Caco-2 (cell line): ENCODE measurements at regions not wholly inside any gene's neighbourhood (a gene's known extent, or its start where the extent isn't known, plus 50 kb on each side); places are given as distances from the start of the nearest gene placed in this dataset.

Experiments used
- BruUV-seq: library from RNA; stranded (reverse); fragments of 400-500 nt; replicated peaks from 2 replicates; lab custom pipeline; 2021; lab: Mats Ljungman, UMichigan
- CTCF ChIA-PET: fragments of 300-600 bp; sonication (Branson Sonifier 250); formaldehyde crosslinking; loops from one replicate; lab custom pipeline; 2022; ENCODE audit warnings: antibody characterized with exemption; lab: Charles Lee
- POLR2A ChIA-PET: fragments of 300-600 bp; sonication (Branson Sonifier 250); formaldehyde crosslinking; loops from one replicate; lab custom pipeline; 2022; ENCODE audit warnings: antibody characterized with exemption; lab: Charles Lee
- DNase-seq, 2 experiments: peaks; one replicate each; pipeline versions ENCODE4 v3.0.0 to v3.0.0-alpha.2; 2020 to 2022
- H3K27me3 ChIP-seq: replicated peaks from 2 replicates; pipeline ENCODE4 v1.6.0; 2011; ENCODE audit warnings: low read length; ENCODE audit not compliant: control insufficient read depth, insufficient read depth
- H3K36me3 ChIP-seq: 2 replicates; pipeline ENCODE4 v1.5.1; 2011; ENCODE audit warnings: low read length; ENCODE audit not compliant: control insufficient read depth, insufficient read depth
- H3K4me1 ChIP-seq: fragments of 250-450 bp; sonication (Bioruptor Pico); 2 replicates; pipeline ENCODE4 v1.5.1; 2020; ENCODE audit warnings: mild to moderate bottlenecking
- H3K4me3 ChIP-seq: 2 replicates; pipeline ENCODE4 v1.5.1; 2011; ENCODE audit warnings: low read depth, mild to moderate bottlenecking, control low read depth, low read length
- H3K9me3 ChIP-seq: fragments of 250-450 bp; sonication (Bioruptor Pico); 2 replicates; pipeline ENCODE4 v1.5.1; 2020; ENCODE audit warnings: mild to moderate bottlenecking, moderate library complexity
- H3K27ac Mint-ChIP-seq: one replicate; pipeline ENCODE4 v1.8.0; 2022; ENCODE audit warnings: mixed read lengths; ENCODE audit not compliant: unreplicated experiment
- H3K27me3 Mint-ChIP-seq: one replicate; pipeline ENCODE4 v1.8.0; 2022; ENCODE audit warnings: mixed read lengths; ENCODE audit not compliant: insufficient read depth, unreplicated experiment
- H3K36me3 Mint-ChIP-seq: one replicate; pipeline ENCODE4 v1.8.0; 2022; ENCODE audit warnings: mild to moderate bottlenecking, mixed read lengths; ENCODE audit not compliant: insufficient read depth, unreplicated experiment
- H3K4me1 Mint-ChIP-seq: one replicate; pipeline ENCODE4 v1.8.0; 2022; ENCODE audit warnings: low read depth, mixed read lengths; ENCODE audit not compliant: unreplicated experiment
- H3K4me3 Mint-ChIP-seq: one replicate; pipeline ENCODE4 v1.8.0; 2022; ENCODE audit warnings: mild to moderate bottlenecking, moderate library complexity, mixed read lengths; ENCODE audit not compliant: unreplicated experiment
- H3K9me3 Mint-ChIP-seq: one replicate; pipeline ENCODE4 v1.8.0; 2022; ENCODE audit warnings: mixed read lengths; ENCODE audit not compliant: unreplicated experiment
- CTCF ChIP-seq, 2 experiments: fragments of 200-600 bp in 1 of 2; IDR thresholded peaks; 1 replicate in 1 of 2; 2 replicates in 1 of 2; pipeline versions ENCODE4 v1.5.1 to v1.8.0; 2011 to 2022; ENCODE audit warnings: antibody characterized with exemption in 1 of 2, control low read depth in 1 of 2, inconsistent platforms in 1 of 2, low read depth in 1 of 2, low read length in 1 of 2, mild to moderate bottlenecking in 1 of 2, moderate library complexity in 1 of 2; ENCODE audit not compliant: insufficient read depth in 1 of 2, severe bottlenecking in 1 of 2, unreplicated experiment in 1 of 2
- intact Hi-C: fragments of 100-400 bp; cut with micrococcal nuclease; formaldehyde crosslinking; loops from one replicate; pipeline ENCODE4 v1.10.0; 2022; ENCODE audit not compliant: unreplicated experiment

- H3K9me3 ChIP-seq = peaks cover 3% of the 10 kb centered on the region; the same call in 1 of the 2 replicates
- DNase-seq = no peak
- H3K4me1 Mint-ChIP-seq = no peaks in the 10 kb centered on the region
- H3K36me3 ChIP-seq = no peaks in the 10 kb centered on the region
- no TSS peak for BruUV-seq
- no peaks in the 10 kb centered on the region for H3K9me3 Mint-ChIP-seq
- no peaks in the 10 kb centered on the region for H3K4me1 ChIP-seq
- intact Hi-C loops = no loop called here
- no peak overlapping the region for H3K4me3 ChIP-seq
- POLR2A ChIA-PET = no interaction called here
- H3K36me3 Mint-ChIP-seq = no peaks in the 10 kb centered on the region
- no peak overlapping the region for H3K4me3 Mint-ChIP-seq
- no peaks in the 10 kb centered on the region for H3K27me3 Mint-ChIP-seq
- TF ChIP-seq CTCF (IDR thresholded peaks at IDR 0.05; ENCODE audit: insufficient read depth in 1 of 2, low read depth in 1 of 2, low read length in 1 of 2, severe bottlenecking in 1 of 2, unreplicated experiment in 1 of 2) = no peak
- H3K27me3 ChIP-seq = no peaks in the 10 kb centered on the region
- CTCF ChIA-PET = no interaction called here
- H3K27ac Mint-ChIP-seq = no peak overlapping the region
Observed at GRCh38 chr5:107129051-107129450, 541.7 kb downstream of the EFNA5 start.

- BruUV-seq = no TSS peak
- CTCF ChIA-PET = no interaction called here
- H3K9me3 Mint-ChIP-seq = no peaks in the 10 kb centered on the region
- Histone ChIP-seq H3K27me3 (no peaks in the 10 kb centered on the region), H3K4me3 (no peak overlapping the region), H3K36me3 (no peaks in the 10 kb centered on the region), H3K9me3 (no peaks in the 10 kb centered on the region; the same call in 1 of the 2 replicates), H3K4me1 (no peaks in the 10 kb centered on the region)
- intact Hi-C loops = no loop called here
- no peaks in the 10 kb centered on the region for H3K4me1 Mint-ChIP-seq
- POLR2A ChIA-PET = no interaction called here
- H3K27me3 Mint-ChIP-seq = no peaks in the 10 kb centered on the region
- H3K36me3 Mint-ChIP-seq = no peaks in the 10 kb centered on the region
- H3K4me3 Mint-ChIP-seq = no peak overlapping the region
- H3K27ac Mint-ChIP-seq = no peak overlapping the region
- TF ChIP-seq CTCF (IDR thresholded peaks at IDR 0.05; ENCODE audit: insufficient read depth in 1 of 2, low read depth in 1 of 2, low read length in 1 of 2, severe bottlenecking in 1 of 2, unreplicated experiment in 1 of 2) = no peak
- no peak for DNase-seq
Observed at GRCh38 chr5:107127878-107128277, 542.9 kb downstream of the EFNA5 start.

- no peaks in the 10 kb centered on the region for H3K27me3 Mint-ChIP-seq
- no peak for TF ChIP-seq CTCF (IDR thresholded peaks at IDR 0.05; ENCODE audit: insufficient read depth in 1 of 2, low read depth in 1 of 2, low read length in 1 of 2, severe bottlenecking in 1 of 2, unreplicated experiment in 1 of 2)
- Histone ChIP-seq H3K4me3 (no peak overlapping the region), H3K36me3 (no peaks in the 10 kb centered on the region), H3K27me3 (no peaks in the 10 kb centered on the region), H3K9me3 (no peaks in the 10 kb centered on the region), H3K4me1 (no peaks in the 10 kb centered on the region)
- no peak overlapping the region for H3K4me3 Mint-ChIP-seq
- no peak for DNase-seq
- ChIA-PET CTCF (no interaction called here), POLR2A (no interaction called here)
- BruUV-seq = no TSS peak
- no peak overlapping the region for H3K27ac Mint-ChIP-seq
- H3K9me3 Mint-ChIP-seq = no peaks in the 10 kb centered on the region
- intact Hi-C loops = no loop called here
- no peaks in the 10 kb centered on the region for H3K4me1 Mint-ChIP-seq
- H3K36me3 Mint-ChIP-seq = no peaks in the 10 kb centered on the region
Observed at GRCh38 chr5:107126341-107126740, 544.4 kb downstream of the EFNA5 start.
